Natural killer cell (primary cell): ENCODE measurements at regions not wholly inside any gene's neighbourhood (a gene's known extent, or its start where the extent isn't known, plus 50 kb on each side); places are given as distances from the start of the nearest gene placed in this dataset.
A peak's percentile ranks its signal among the peaks of the same experiment; 100 is the strongest.

Experiments used
- ATAC-seq, 3 donors: fragments of 150-1000 bp in 2 of 3; fragments of 200-7000 bp in 1 of 3; cut with Tn5 transposase; 1 replicate in 1 of 3; 2 replicates in 2 of 3; pipeline ENCODE4 v1.10.0; 2021; ENCODE audit warnings: mild to moderate bottlenecking in 2 of 3, moderate library complexity in 2 of 3
- DNase-seq, 2 donors: peaks; one replicate each; pipeline versions ENCODE4 v3.0.0 to v3.0.0-alpha.2; 2013 to 2021; ENCODE audit warnings: mixed read lengths in 1 of 2
- H3K27ac ChIP-seq: one replicate; pipeline ENCODE4 v1.5.1; 2013; ENCODE audit warnings: mild to moderate bottlenecking, low read length
- H3K27me3 ChIP-seq: one replicate; pipeline ENCODE4 v1.6.1; 2013; ENCODE audit warnings: low read length; ENCODE audit not compliant: control insufficient read depth, insufficient read depth
- H3K36me3 ChIP-seq: one replicate; pipeline ENCODE4 v1.6.1; 2013; ENCODE audit warnings: low read length; ENCODE audit not compliant: control insufficient read depth, insufficient read depth
- H3K4me1 ChIP-seq: one replicate; pipeline ENCODE4 v1.6.1; 2013; ENCODE audit warnings: low read length; ENCODE audit not compliant: control insufficient read depth, insufficient read depth
- H3K4me3 ChIP-seq: one replicate; pipeline ENCODE4 v1.5.1; 2013; ENCODE audit warnings: low read length
- H3K9me3 ChIP-seq: one replicate; pipeline ENCODE4 v1.6.1; 2013; ENCODE audit warnings: low read length; ENCODE audit not compliant: control insufficient read depth, insufficient read depth
- H3K27ac Mint-ChIP-seq, 2 donors: one replicate each; pipeline ENCODE4 v1.8.0; 2022; ENCODE audit warnings: mild to moderate bottlenecking in 2 of 2, mixed read lengths in 2 of 2, moderate library complexity in 1 of 2
- H3K27me3 Mint-ChIP-seq, 2 donors: one replicate each; pipeline ENCODE4 v1.8.0; 2022; ENCODE audit warnings: low read depth in 2 of 2, mixed read lengths in 2 of 2
- H3K36me3 Mint-ChIP-seq: one replicate; pipeline ENCODE4 v1.8.0; 2022; ENCODE audit warnings: mixed read lengths
- H3K4me1 Mint-ChIP-seq, 2 donors: one replicate each; pipeline ENCODE4 v1.8.0; 2022; ENCODE audit warnings: mixed read lengths in 2 of 2
- H3K4me3 Mint-ChIP-seq: one replicate; pipeline ENCODE4 v1.8.0; 2022; ENCODE audit warnings: mild to moderate bottlenecking, moderate library complexity, mixed read lengths
- H3K9me3 Mint-ChIP-seq, 2 donors: one replicate each; pipeline ENCODE4 v1.8.0; 2022; ENCODE audit warnings: mixed read lengths in 2 of 2
- WGBS: methylation state at CpG from one replicate; pipeline ENCODE4 v1.1.7; 2013; ENCODE audit warnings: missing lambda C conversion rate; ENCODE audit not compliant: insufficient coverage; 5-methylcytosine and 5-hydroxymethylcytosine counted together
- intact Hi-C: fragments of 100-400 bp; cut with micrococcal nuclease; formaldehyde crosslinking; loops from one replicate; pipeline ENCODE4 v1.14.2; 2022
- TF ChIP-seq, protein P1 (sequence below): fragments of 200-600 bp; IDR thresholded peaks from one replicate; pipeline ENCODE4 v1.8.0; 2022; ENCODE audit warnings: antibody characterized with exemption

DNA sequence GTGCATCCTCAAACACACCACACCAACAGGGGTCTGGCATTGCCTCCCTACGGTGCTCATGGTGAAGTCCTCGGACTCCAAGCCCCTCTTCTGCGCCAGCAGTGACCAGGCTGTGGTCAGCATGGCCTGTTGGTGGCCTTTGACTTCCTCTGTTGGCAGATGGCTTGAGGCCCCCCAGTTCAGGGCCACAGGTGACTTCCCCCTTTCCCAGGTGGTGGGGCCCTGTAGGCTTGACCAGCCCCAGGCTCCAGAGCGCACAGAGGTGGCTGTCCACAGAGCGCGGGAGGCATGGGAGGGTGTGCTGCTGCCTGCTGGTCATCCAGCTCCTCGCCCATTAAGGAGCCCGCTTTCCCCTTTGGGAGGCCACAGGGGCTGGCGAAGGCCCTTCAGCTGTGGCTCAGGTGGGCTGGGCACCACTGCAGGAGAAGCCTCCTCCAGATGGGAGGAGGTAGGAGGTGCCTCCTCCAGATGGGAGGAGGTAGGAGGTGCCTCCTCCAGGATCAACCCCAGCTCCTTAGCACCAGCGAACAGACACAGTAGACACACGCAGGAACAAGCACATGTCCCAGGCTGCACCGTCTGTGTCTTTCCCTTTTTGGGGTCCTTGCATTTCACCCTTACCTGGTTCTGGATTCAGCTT is 52.1 kb upstream of the BHLHE23 start:
- Histone ChIP-seq H3K27ac (no peak overlapping the region), H3K4me3 (no peak overlapping the region), H3K9me3 (no peaks in the 10 kb centered on the region), H3K27me3 (no peaks in the 10 kb centered on the region), H3K4me1 (peaks cover 7% of the 10 kb centered on the region), H3K36me3 (no peaks in the 10 kb centered on the region)
- peaks cover 0 to 6% of the 10 kb centered on the region in 2 donors for H3K27me3 Mint-ChIP-seq
- no peaks in the 10 kb centered on the region for H3K36me3 Mint-ChIP-seq
- 80% methylated on average over 12 of the region's 12 CpGs for WGBS
- intact Hi-C loops: loop anchor here (5.0 kb wide), 2 partner anchors 123 to 323 kb away; no protein-coding TSS in a partner anchor
- ATAC-seq: no peak
- DNase-seq: no peak
- H3K4me3 Mint-ChIP-seq: no peak overlapping the region
- TF ChIP-seq, protein P1, sequence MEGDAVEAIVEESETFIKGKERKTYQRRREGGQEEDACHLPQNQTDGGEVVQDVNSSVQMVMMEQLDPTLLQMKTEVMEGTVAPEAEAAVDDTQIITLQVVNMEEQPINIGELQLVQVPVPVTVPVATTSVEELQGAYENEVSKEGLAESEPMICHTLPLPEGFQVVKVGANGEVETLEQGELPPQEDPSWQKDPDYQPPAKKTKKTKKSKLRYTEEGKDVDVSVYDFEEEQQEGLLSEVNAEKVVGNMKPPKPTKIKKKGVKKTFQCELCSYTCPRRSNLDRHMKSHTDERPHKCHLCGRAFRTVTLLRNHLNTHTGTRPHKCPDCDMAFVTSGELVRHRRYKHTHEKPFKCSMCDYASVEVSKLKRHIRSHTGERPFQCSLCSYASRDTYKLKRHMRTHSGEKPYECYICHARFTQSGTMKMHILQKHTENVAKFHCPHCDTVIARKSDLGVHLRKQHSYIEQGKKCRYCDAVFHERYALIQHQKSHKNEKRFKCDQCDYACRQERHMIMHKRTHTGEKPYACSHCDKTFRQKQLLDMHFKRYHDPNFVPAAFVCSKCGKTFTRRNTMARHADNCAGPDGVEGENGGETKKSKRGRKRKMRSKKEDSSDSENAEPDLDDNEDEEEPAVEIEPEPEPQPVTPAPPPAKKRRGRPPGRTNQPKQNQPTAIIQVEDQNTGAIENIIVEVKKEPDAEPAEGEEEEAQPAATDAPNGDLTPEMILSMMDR: no peak
- no peaks in the 10 kb centered on the region for H3K9me3 Mint-ChIP-seq
- no peak overlapping the region for H3K27ac Mint-ChIP-seq
- H3K4me1 Mint-ChIP-seq: no peaks in the 10 kb centered on the region

GRCh38 chr20:63057171-63058117 is 50.7 kb upstream of the BHLHE23 start:
- no peak overlapping the region for H3K27ac ChIP-seq
- H3K9me3 ChIP-seq: no peaks in the 10 kb centered on the region
- peaks cover 7% of the 10 kb centered on the region for H3K4me1 ChIP-seq
- ATAC-seq (no peak), DNase-seq (no peak)
- Mint-ChIP-seq H3K4me1 (no peaks in the 10 kb centered on the region), H3K4me3 (no peak overlapping the region), H3K27me3 (peaks cover 0 to 7% of the 10 kb centered on the region in 2 donors), H3K27ac (no peak overlapping the region), H3K36me3 (no peaks in the 10 kb centered on the region), H3K9me3 (no peaks in the 10 kb centered on the region)
- no peaks in the 10 kb centered on the region for H3K27me3 ChIP-seq
- intact Hi-C loops: loop anchor here (5.0 kb wide), 2 partner anchors 125 to 325 kb away; no protein-coding TSS in a partner anchor
- TF ChIP-seq, protein P1: no peak
- 78% methylated on average over 3 of the region's 3 CpGs for WGBS
- H3K36me3 ChIP-seq: no peaks in the 10 kb centered on the region
- no peak overlapping the region for H3K4me3 ChIP-seq

GRCh38 chr20:63056236-63057170 is 49.7 kb upstream of the BHLHE23 start:
- no peak overlapping the region for H3K27ac Mint-ChIP-seq
- no peaks in the 10 kb centered on the region for H3K9me3 Mint-ChIP-seq
- peak; percentile 61 to 84 (median 80) for ATAC-seq
- WGBS: 12% methylated on average over 39 of the region's 39 CpGs
- Histone ChIP-seq H3K27ac (no peak overlapping the region), H3K36me3 (no peaks in the 10 kb centered on the region), H3K4me1 (peaks cover 7% of the 10 kb centered on the region), H3K27me3 (no peaks in the 10 kb centered on the region), H3K4me3 (no peak overlapping the region), H3K9me3 (no peaks in the 10 kb centered on the region)
- intact Hi-C loops: loop anchor here (5.0 kb wide), 2 partner anchors 126 to 326 kb away; no protein-coding TSS in a partner anchor
- H3K4me1 Mint-ChIP-seq: no peaks in the 10 kb centered on the region
- no peaks in the 10 kb centered on the region for H3K36me3 Mint-ChIP-seq
- DNase-seq: peak; percentile 42 to 60
- no peak overlapping the region for H3K4me3 Mint-ChIP-seq
- peaks cover 0 to 10% of the 10 kb centered on the region in 2 donors for H3K27me3 Mint-ChIP-seq
- TF ChIP-seq, protein P1: peak; percentile 92
